ENCODE measurements at regions not wholly inside any gene's neighbourhood (a gene's known extent, or its start where the extent isn't known, plus 50 kb on each side); places are given as distances from the start of the nearest gene placed in this dataset.

GRCh38 chr2:104078431-104079157 lies 775.3 kb upstream of the POU3F3 start:
- TF ChIP-seq CTCF (IDR thresholded peaks at IDR 0.05) (no peak), POLR2AphosphoS5 (IDR thresholded peaks at IDR 0.05) (no peak)

Data from upper lobe of left lung (tissue), 4 donors.